ENCODE measurements at regions not wholly inside any gene's neighbourhood (a gene's known extent, or its start where the extent isn't known, plus 50 kb on each side); places are given as distances from the start of the nearest gene placed in this dataset.

- no peak for DNase-seq
Measured at GRCh38 chr21:36532769-36533467, 53.0 kb upstream of the CLDN14 start.

GRCh38 chr21:36533468-36533848 is 53.5 kb upstream of the CLDN14 start:
- no peak for DNase-seq

GRCh38 chr21:36534656-36535055 is 54.7 kb upstream of the CLDN14 start:
- no peak for DNase-seq

GRCh38 chr21:36535618-36536241 is 55.8 kb upstream of the CLDN14 start:
- no peak for DNase-seq

- DNase-seq, result no peak
Measured at GRCh38 chr21:36538761-36539160, 58.8 kb upstream of the CLDN14 start.

GRCh38 chr21:36539434-36540150 is 59.7 kb upstream of the CLDN14 start:
- DNase-seq, result no peak

GRCh38 chr21:36540700-36541099 is 60.8 kb upstream of the CLDN14 start:
- DNase-seq, result no peak

- no peak for DNase-seq
Measured at GRCh38 chr21:36541721-36542139, 61.8 kb upstream of the CLDN14 start.

- DNase-seq, result no peak
Measured at GRCh38 chr21:36542312-36543101, 62.6 kb upstream of the CLDN14 start.

GRCh38 chr21:36543924-36544323 is 64.0 kb upstream of the CLDN14 start:
- DNase-seq, result no peak

- no peak for DNase-seq
Measured at GRCh38 chr21:36544545-36544944, 64.6 kb upstream of the CLDN14 start.

GRCh38 chr21:36545776-36546511 is 66.0 kb upstream of the CLDN14 start:
- DNase-seq, result no peak

- no peak for DNase-seq
Measured at GRCh38 chr21:36547464-36547863, 67.5 kb upstream of the CLDN14 start.

GRCh38 chr21:36548866-36549265 is 68.9 kb upstream of the CLDN14 start:
- DNase-seq, result no peak

GRCh38 chr21:36549470-36549869 is 69.5 kb upstream of the CLDN14 start:
- DNase-seq, result no peak

GRCh38 chr21:36550761-36551160 is 70.8 kb upstream of the CLDN14 start:
- DNase-seq, result no peak

GRCh38 chr21:36551321-36551720 is 71.4 kb upstream of the CLDN14 start:
- no peak for DNase-seq

- no peak for DNase-seq
Measured at GRCh38 chr21:36551731-36552433, 72.0 kb upstream of the CLDN14 start.

GRCh38 chr21:36552434-36552785 is 72.5 kb upstream of the CLDN14 start:
- DNase-seq, result no peak

- no peak for DNase-seq
Measured at GRCh38 chr21:36553406-36553805, 73.5 kb upstream of the CLDN14 start.

- no peak for DNase-seq
Measured at GRCh38 chr21:36554411-36555157, 74.7 kb upstream of the CLDN14 start.
